ENCODE measurements at regions not wholly inside any gene's neighbourhood (a gene's known extent, or its start where the extent isn't known, plus 50 kb on each side); places are given as distances from the start of the nearest gene placed in this dataset.

- no peak for TF ChIP-seq ZNF639 (CRISPR knock-in tag; conservative IDR thresholded peaks at IDR 0.05 in 1 of 2, IDR thresholded peaks at IDR 0.05 in 1 of 2)
Observed at GRCh38 chrX:25433307-25433706, 417.5 kb upstream of the ARX start (continued).

GRCh38 chrX:25432396-25432795 lies 416.6 kb upstream of the ARX start:
- no peak overlapping the region for H3K4me3 ChIP-seq
- no TSS peak for BruUV-seq (replicated peaks)
- TF ChIP-seq SAP30 (IDR thresholded peaks at IDR 0.05; ENCODE audit: borderline replicate concordance, insufficient read depth, low read depth, low read length, poor library complexity, severe bottlenecking) = no peak
- no peak for TF ChIP-seq ZC3H11A (IDR thresholded peaks at IDR 0.05; ENCODE audit: low read depth, low read length)
- no peak for TF ChIP-seq CAMTA2 (CRISPR knock-in tag; conservative IDR thresholded peaks at IDR 0.05)
- CTCF ChIA-PET (ENCODE audit: low intra/inter-chr PET ratio) = no interaction called here
- no peaks in the 10 kb centered on the region for H3K4me1 ChIP-seq (replicated peaks in 1 of 2; ENCODE audit: control insufficient read depth in 2 of 2, insufficient read depth in 2 of 2, low read length in 2 of 2)
- no peak for ATAC-seq
- in situ Hi-C loops (cut with MboI) (no loop called here), intact Hi-C loops (cut with micrococcal nuclease) (no loop called here)
- POLR2A ChIA-PET = no interaction called here
- H3K36me3 ChIP-seq (ENCODE audit: control insufficient read depth, insufficient read depth, low read length) = no peaks in the 10 kb centered on the region
- no peaks in the 10 kb centered on the region for H3K9me3 ChIP-seq (replicated peaks; ENCODE audit: control insufficient read depth, insufficient read depth, low read depth, low read length)
- no peak overlapping the region for H3K27ac ChIP-seq (ENCODE audit: extremely low read depth, low read depth, low read length)
- no peaks in the 10 kb centered on the region for H3K27me3 ChIP-seq (ENCODE audit: control insufficient read depth in 2 of 2, insufficient read depth in 2 of 2, low read length in 2 of 2)
- WGBS (ENCODE audit: insufficient coverage, low coverage, missing lambda C conversion rate) = 0% methylated on average over 2 of the region's 2 CpGs
- no peaks in the 10 kb centered on the region for H4K20me1 ChIP-seq (replicated peaks; ENCODE audit: control insufficient read depth, insufficient read depth, low read length)
- H3K4me2 ChIP-seq (ENCODE audit: insufficient read depth, low read length) = no peak overlapping the region
- no peak overlapping the region for H3K9ac ChIP-seq (ENCODE audit: insufficient read depth in 1 of 2, low read depth in 2 of 2, low read length in 2 of 2)
- H3K79me2 ChIP-seq (ENCODE audit: control insufficient read depth, insufficient read depth, low read length) = no peaks in the 10 kb centered on the region
- FAIRE-seq = no peak
- H3K9me1 ChIP-seq (ENCODE audit: control insufficient read depth, insufficient read depth, low read length) = no peaks in the 10 kb centered on the region
- no peak overlapping the region for H2AFZ ChIP-seq (ENCODE audit: low read depth, low read length)
- no peak for DNase-seq (ENCODE audit: extremely low read depth in 1 of 4, low spot score in 3 of 4)
